Kidney (tissue), 13 donors: ENCODE measurements at regions not wholly inside any gene's neighbourhood (a gene's known extent, or its start where the extent isn't known, plus 50 kb on each side); places are given as distances from the start of the nearest gene placed in this dataset.

Experiments used
- DNase-seq, 5 donors: peaks; one replicate each; pipeline ENCODE4 v3.0.0-alpha.2; 2013 to 2020
- FAIRE-seq: peaks from 2 replicates; lab custom pipeline; 2012; peaks lifted over from hg19 to GRCh38; lab: Jason Lieb, UNC
- H3K27ac ChIP-seq, 2 donors: one replicate each; pipeline ENCODE4 v1.7.0; 2013; ENCODE audit warnings: low read depth in 2 of 2, low read length in 2 of 2, inconsistent platforms in 1 of 2
- H3K27me3 ChIP-seq: one replicate; pipeline ENCODE4 v1.7.1; 2013; ENCODE audit warnings: low read length, inconsistent platforms; ENCODE audit not compliant: control insufficient read depth, insufficient read depth
- H3K36me3 ChIP-seq, 3 donors: one replicate each; pipeline versions ENCODE4 v1.7.0 to v1.7.1; 2013; ENCODE audit warnings: low read length in 3 of 3, control low read depth in 1 of 3, inconsistent platforms in 1 of 3; ENCODE audit not compliant: insufficient read depth in 3 of 3, control insufficient read depth in 2 of 3
- H3K4me1 ChIP-seq, 3 donors: one replicate each; pipeline versions ENCODE4 v1.7.0 to v1.7.1; 2013; ENCODE audit warnings: low read length in 3 of 3, inconsistent platforms in 1 of 3, low read depth in 1 of 3; ENCODE audit not compliant: control insufficient read depth in 2 of 3, insufficient read depth in 2 of 3
- H3K4me3 ChIP-seq, 3 donors: one replicate each; pipeline versions ENCODE4 v1.7.0 to v1.8.1; 2013; ENCODE audit warnings: low read length in 3 of 3, control low read depth in 1 of 3, inconsistent platforms in 1 of 3
- H3K9ac ChIP-seq, 3 donors: one replicate each; pipeline versions ENCODE4 v1.7.0 to v1.7.1; 2013; ENCODE audit warnings: low read length in 3 of 3, control low read depth in 1 of 3, inconsistent platforms in 1 of 3
- H3K9me3 ChIP-seq, 3 donors: one replicate each; pipeline versions ENCODE4 v1.7.0 to v1.7.1; 2013; ENCODE audit warnings: low read length in 3 of 3, control low read depth in 1 of 3, inconsistent platforms in 1 of 3; ENCODE audit not compliant: control insufficient read depth in 2 of 3, insufficient read depth in 1 of 3
- CTCF ChIP-seq: IDR thresholded peaks from 3 replicates; pipeline ENCODE4 v1.5.1; 2012; ENCODE audit warnings: mild to moderate bottlenecking, moderate library complexity, borderline replicate concordance; ENCODE audit not compliant: insufficient read depth; ENCODE audit errors: extremely low read depth
- intact Hi-C: fragments of 100-400 bp; cut with DNase I; formaldehyde crosslinking; loops from one replicate; pipeline ENCODE4 v1.11.1; 2022
- donor health status: control.
- donor health status: control.
- donor health status: control.
- donor health status: control.
- donor health status: control.
- donor health status: DM: yes; HTN: yes; CAD: no.
- donor health status: Normal renal cell carcinoma (clear cell type).

GRCh38 chrX:25125483-25125882, 109.7 kb upstream of the ARX start:
- H3K9ac ChIP-seq, result no peak overlapping the region
- TF ChIP-seq CTCF, result no peak
- FAIRE-seq, result no peak
- H3K9me3 ChIP-seq, result no peaks in the 10 kb centered on the region
- no peaks in the 10 kb centered on the region for H3K36me3 ChIP-seq
- peaks cover under 1% of the 10 kb centered on the region for H3K27me3 ChIP-seq
- no peak for DNase-seq
- H3K27ac ChIP-seq, result no peak overlapping the region
- H3K4me3 ChIP-seq, result no peak overlapping the region
- intact Hi-C loops, result no loop called here
- no peaks in the 10 kb centered on the region for H3K4me1 ChIP-seq

GRCh38 chrX:25124391-25124790, 108.6 kb upstream of the ARX start:
- Histone ChIP-seq H3K27ac (no peak overlapping the region), H3K9ac (no peak overlapping the region), H3K4me3 (no peak overlapping the region), H3K27me3 (no peaks in the 10 kb centered on the region), H3K4me1 (no peaks in the 10 kb centered on the region), H3K36me3 (no peaks in the 10 kb centered on the region), H3K9me3 (no peaks in the 10 kb centered on the region)
- no peak for FAIRE-seq
- TF ChIP-seq CTCF, result no peak
- intact Hi-C loops, result no loop called here
- DNase-seq, result no peak

- no peaks in the 10 kb centered on the region for H3K27me3 ChIP-seq
- H3K9me3 ChIP-seq, result no peaks in the 10 kb centered on the region
- no peak for FAIRE-seq
These were observed 96.4 kb upstream of the ARX start for GRCh38 chrX:25112156-25112555.

More at GRCh38 chrX:25112156-25112555, 96.4 kb upstream of the ARX start:
- TF ChIP-seq CTCF, result no peak
- no peak overlapping the region for H3K27ac ChIP-seq
- H3K4me1 ChIP-seq, result no peaks in the 10 kb centered on the region
- no peaks in the 10 kb centered on the region for H3K36me3 ChIP-seq
- no peak for DNase-seq
- no peak overlapping the region for H3K9ac ChIP-seq
- intact Hi-C loops, result no loop called here
- no peak overlapping the region for H3K4me3 ChIP-seq
